ENCODE measurements at regions not wholly inside any gene's neighbourhood (a gene's known extent, or its start where the extent isn't known, plus 50 kb on each side); places are given as distances from the start of the nearest gene placed in this dataset.
"Not testable (repeated sequence)": the region's sequence is repeated elsewhere in the genome, so short reads cannot be mapped to it uniquely, and the experiment has no call there.

GRCh38 chr5:135182675-135183074 lies 148.6 kb upstream of the PITX1 start:
- DNase-seq (ENCODE audit: low read depth in 2 of 2) = no peak

GRCh38 chr5:135181653-135182052 lies 147.6 kb upstream of the PITX1 start:
- no peak for DNase-seq (ENCODE audit: low read depth in 2 of 2)

GRCh38 chr5:135179308-135179980 lies 145.4 kb upstream of the PITX1 start:
- DNase-seq (ENCODE audit: low read depth in 2 of 2) = no peak

GRCh38 chr5:135178476-135179155 lies 144.6 kb upstream of the PITX1 start:
- no peak for DNase-seq (ENCODE audit: low read depth in 2 of 2)

GRCh38 chr5:135177591-135177990 lies 143.6 kb upstream of the PITX1 start:
- no peak for DNase-seq (ENCODE audit: low read depth in 2 of 2)

- no peak for DNase-seq (ENCODE audit: low read depth in 2 of 2)
These were observed 143.0 kb upstream of the PITX1 start for GRCh38 chr5:135176991-135177390.

GRCh38 chr5:135174315-135175096 lies 140.5 kb upstream of the PITX1 start:
- no peak for DNase-seq (ENCODE audit: low read depth in 2 of 2)

- DNase-seq (ENCODE audit: low read depth in 2 of 2) = no peak
These were observed 139.7 kb upstream of the PITX1 start for GRCh38 chr5:135173662-135174290.

- no peak for DNase-seq (ENCODE audit: low read depth in 2 of 2)
These were observed 138.7 kb upstream of the PITX1 start for GRCh38 chr5:135172718-135173117.

- DNase-seq (ENCODE audit: low read depth in 2 of 2) = no peak
These were observed 137.3 kb upstream of the PITX1 start for GRCh38 chr5:135171336-135171735.

- DNase-seq (ENCODE audit: low read depth in 2 of 2) = no peak
These were observed 136.5 kb upstream of the PITX1 start for GRCh38 chr5:135170500-135170899.

- no peak for DNase-seq (ENCODE audit: low read depth in 2 of 2)
These were observed 135.7 kb upstream of the PITX1 start for GRCh38 chr5:135169753-135170152.

- no peak for DNase-seq (ENCODE audit: low read depth in 2 of 2)
These were observed 133.6 kb upstream of the PITX1 start for GRCh38 chr5:135167634-135168033.

- not testable (repeated sequence) for DNase-seq (ENCODE audit: low read depth in 2 of 2)
These were observed 131.0 kb upstream of the PITX1 start for GRCh38 chr5:135164873-135165614.

- DNase-seq (ENCODE audit: low read depth in 2 of 2) = no peak
These were observed 129.9 kb upstream of the PITX1 start for GRCh38 chr5:135163964-135164363.

GRCh38 chr5:135163391-135163790 lies 129.4 kb upstream of the PITX1 start:
- DNase-seq (ENCODE audit: low read depth in 2 of 2) = no peak

GRCh38 chr5:135162661-135163265 lies 128.7 kb upstream of the PITX1 start:
- no peak for DNase-seq (ENCODE audit: low read depth in 2 of 2)

- no peak for DNase-seq (ENCODE audit: low read depth in 2 of 2)
These were observed 127.2 kb upstream of the PITX1 start for GRCh38 chr5:135161221-135161620.

GRCh38 chr5:135160036-135160675 lies 126.1 kb upstream of the PITX1 start:
- no peak for DNase-seq (ENCODE audit: low read depth in 2 of 2)

GRCh38 chr5:135159626-135160025 lies 125.6 kb upstream of the PITX1 start:
- no peak for DNase-seq (ENCODE audit: low read depth in 2 of 2)

GRCh38 chr5:135158982-135159381 lies 125.0 kb upstream of the PITX1 start:
- no peak for DNase-seq (ENCODE audit: low read depth in 2 of 2)
